HEK293 (cell line): ENCODE measurements at regions not wholly inside any gene's neighbourhood (a gene's known extent, or its start where the extent isn't known, plus 50 kb on each side); places are given as distances from the start of the nearest gene placed in this dataset.

Source experiments
- CTCF ChIA-PET: fragments of 350-600 bp; formaldehyde crosslinking; extraction: SDS; loops from one replicate; lab custom pipeline; 2021; ENCODE audit warnings: antibody characterized with exemption; lab: Yijun Ruan, JAX
- POLR2A ChIA-PET: fragments of 300-600 bp; formaldehyde crosslinking; extraction: SDS; loops from one replicate; lab custom pipeline; 2020; ENCODE audit warnings: antibody characterized with exemption, inconsistent platforms; lab: Yijun Ruan, JAX
- H3K27ac ChIP-seq: fragments of 200-500 bp; sonication (Bioruptor generic); 2 replicates; pipeline ENCODE4 v1.5.1; 2014; ENCODE audit warnings: low read depth, low read length, control low read depth, inconsistent platforms; ENCODE audit errors: extremely low read depth
- H3K36me3 ChIP-seq, 2 experiments: fragments of 200-500 bp in 1 of 2; sonication (Bioruptor generic) in 1 of 2; 1 replicate in 1 of 2; 2 replicates in 1 of 2; pipeline ENCODE4 v1.5.1; 2014 to 2017; ENCODE audit warnings: inconsistent platforms in 2 of 2, low read length in 2 of 2; ENCODE audit not compliant: control insufficient read depth in 2 of 2, insufficient read depth in 1 of 2
- H3K4me1 ChIP-seq: fragments of 200-500 bp; sonication (Bioruptor generic); 2 replicates; pipeline ENCODE4 v1.5.1; 2014; ENCODE audit warnings: mild to moderate bottlenecking, low read length, inconsistent platforms; ENCODE audit not compliant: control insufficient read depth, insufficient read depth
- H3K4me3 ChIP-seq: 2 replicates; pipeline ENCODE4 v1.5.1; 2011; ENCODE audit warnings: low read depth, mild to moderate bottlenecking, control low read depth, low read length, moderate library complexity
- H3K9me3 ChIP-seq: fragments of 200-500 bp; sonication (Bioruptor generic); 2 replicates; pipeline ENCODE4 v1.5.1; 2014; ENCODE audit warnings: low read depth, low read length, inconsistent platforms; ENCODE audit not compliant: control insufficient read depth, insufficient read depth
- CTCF ChIP-seq: fragments of 450-650 bp; formaldehyde crosslinking; IDR thresholded peaks from 2 replicates; pipeline ENCODE4 v1.5.1; 2016; ENCODE audit warnings: missing biosample characterization, missing genetic modification characterization
- ELK4 ChIP-seq: IDR thresholded peaks from 2 replicates; pipeline ENCODE4 v1.6.1; 2011; ENCODE audit warnings: mild to moderate bottlenecking, low read depth, low read length, borderline replicate concordance
- GLI2 ChIP-seq: fragments of 450-650 bp; formaldehyde crosslinking; IDR thresholded peaks from 2 replicates; pipeline ENCODE4; 2017; ENCODE audit warnings: missing biosample characterization, missing genetic modification characterization, low read depth, borderline replicate concordance
- GLIS1 ChIP-seq: fragments of 450-650 bp; formaldehyde crosslinking; IDR thresholded peaks from 2 replicates; pipeline ENCODE4 v1.5.1; 2016; ENCODE audit warnings: missing biosample characterization, missing genetic modification characterization
- RBAK ChIP-seq: fragments of 450-650 bp; formaldehyde crosslinking; IDR thresholded peaks from 2 replicates; pipeline ENCODE4 v1.5.1; 2016; ENCODE audit warnings: missing biosample characterization, missing genetic modification characterization
- SALL2 ChIP-seq: fragments of 450-650 bp; formaldehyde crosslinking; IDR thresholded peaks from 2 replicates; pipeline ENCODE4 v1.5.0; 2017; ENCODE audit warnings: missing biosample characterization, mild to moderate bottlenecking, missing genetic modification characterization, borderline replicate concordance
- ZBTB7A ChIP-seq: fragments of 450-650 bp; formaldehyde crosslinking; IDR thresholded peaks from 2 replicates; pipeline ENCODE4 v1.5.1; 2016; ENCODE audit warnings: low read depth, missing biosample characterization, missing genetic modification characterization
- ZNF292 ChIP-seq: fragments of 450-650 bp; formaldehyde crosslinking; IDR thresholded peaks from 2 replicates; pipeline ENCODE4 v1.5.1; 2016; ENCODE audit warnings: low read depth, missing biosample characterization, missing genetic modification characterization, borderline replicate concordance
- ZNF416 ChIP-seq: fragments of 450-650 bp; formaldehyde crosslinking; IDR thresholded peaks from 2 replicates; pipeline ENCODE4 v1.5.1; 2016; ENCODE audit warnings: missing biosample characterization, missing genetic modification characterization
- ZNF558 ChIP-seq: fragments of 450-650 bp; formaldehyde crosslinking; IDR thresholded peaks from 2 replicates; pipeline ENCODE4 v1.5.1; 2016; ENCODE audit warnings: missing biosample characterization, missing genetic modification characterization
- ZNF560 ChIP-seq: fragments of 450-650 bp; formaldehyde crosslinking; IDR thresholded peaks from 2 replicates; pipeline ENCODE4 v1.5.1; 2017; ENCODE audit warnings: missing biosample characterization, missing genetic modification characterization, borderline replicate concordance
- ZNF580 ChIP-seq: fragments of 450-650 bp; formaldehyde crosslinking; IDR thresholded peaks from 2 replicates; pipeline ENCODE4 v1.5.1; 2016; ENCODE audit warnings: missing biosample characterization, missing genetic modification characterization
- ZNF585B ChIP-seq: fragments of 450-650 bp; formaldehyde crosslinking; IDR thresholded peaks from 2 replicates; pipeline ENCODE4 v1.5.1; 2016; ENCODE audit warnings: missing biosample characterization, missing genetic modification characterization
- ZNF610 ChIP-seq: fragments of 450-650 bp; formaldehyde crosslinking; IDR thresholded peaks from 2 replicates; pipeline ENCODE4 v1.5.1; 2016; ENCODE audit warnings: missing biosample characterization, missing genetic modification characterization, borderline replicate concordance
- ZNF621 ChIP-seq: fragments of 450-650 bp; formaldehyde crosslinking; IDR thresholded peaks from 2 replicates; pipeline ENCODE4 v1.5.1; 2017; ENCODE audit warnings: missing biosample characterization, missing genetic modification characterization
- ZNF704 ChIP-seq: fragments of 450-650 bp; formaldehyde crosslinking; IDR thresholded peaks from 2 replicates; pipeline ENCODE4 v1.5.1; 2016; ENCODE audit warnings: missing biosample characterization, missing genetic modification characterization
- ZNF777 ChIP-seq: fragments of 450-650 bp; formaldehyde crosslinking; IDR thresholded peaks from 2 replicates; pipeline ENCODE4 v1.5.1; 2017; ENCODE audit warnings: missing biosample characterization, missing genetic modification characterization, borderline replicate concordance
- TF ChIP-seq, protein P1 (sequence below): fragments of 450-650 bp; formaldehyde crosslinking; IDR thresholded peaks from 2 replicates; pipeline ENCODE4 v1.5.0; 2017; ENCODE audit warnings: missing biosample characterization, missing genetic modification characterization, borderline replicate concordance
- TF ChIP-seq, protein P2 (sequence below): fragments of 450-650 bp; formaldehyde crosslinking; IDR thresholded peaks from 2 replicates; pipeline ENCODE4 v1.5.1; 2016; ENCODE audit warnings: missing biosample characterization, missing genetic modification characterization
- TF ChIP-seq, protein P3 (sequence below): fragments of 450-650 bp; formaldehyde crosslinking; IDR thresholded peaks from 2 replicates; pipeline ENCODE4 v1.5.1; 2016; ENCODE audit warnings: missing biosample characterization, missing genetic modification characterization, borderline replicate concordance

- CTCF ChIA-PET, result no interaction called here
- TF ChIP-seq ZNF777 (no peak), ZNF292 (tag by site-specific recombination) (no peak), GLIS1 (no peak), GLI2 (tag by site-specific recombination) (no peak), ZNF621 (no peak), CTCF (no peak), ZNF558 (tag by site-specific recombination) (no peak), ELK4 (no peak), ZNF580 (tag by site-specific recombination) (no peak), ZNF610 (tag by site-specific recombination) (no peak), ZNF585B (no peak), ZBTB7A (no peak), SALL2 (tag by site-specific recombination) (no peak), ZNF416 (no peak), ZNF560 (tag by site-specific recombination) (no peak), RBAK (tag by site-specific recombination) (no peak), ZNF704 (tag by site-specific recombination) (no peak)
- TF ChIP-seq, protein P1, sequence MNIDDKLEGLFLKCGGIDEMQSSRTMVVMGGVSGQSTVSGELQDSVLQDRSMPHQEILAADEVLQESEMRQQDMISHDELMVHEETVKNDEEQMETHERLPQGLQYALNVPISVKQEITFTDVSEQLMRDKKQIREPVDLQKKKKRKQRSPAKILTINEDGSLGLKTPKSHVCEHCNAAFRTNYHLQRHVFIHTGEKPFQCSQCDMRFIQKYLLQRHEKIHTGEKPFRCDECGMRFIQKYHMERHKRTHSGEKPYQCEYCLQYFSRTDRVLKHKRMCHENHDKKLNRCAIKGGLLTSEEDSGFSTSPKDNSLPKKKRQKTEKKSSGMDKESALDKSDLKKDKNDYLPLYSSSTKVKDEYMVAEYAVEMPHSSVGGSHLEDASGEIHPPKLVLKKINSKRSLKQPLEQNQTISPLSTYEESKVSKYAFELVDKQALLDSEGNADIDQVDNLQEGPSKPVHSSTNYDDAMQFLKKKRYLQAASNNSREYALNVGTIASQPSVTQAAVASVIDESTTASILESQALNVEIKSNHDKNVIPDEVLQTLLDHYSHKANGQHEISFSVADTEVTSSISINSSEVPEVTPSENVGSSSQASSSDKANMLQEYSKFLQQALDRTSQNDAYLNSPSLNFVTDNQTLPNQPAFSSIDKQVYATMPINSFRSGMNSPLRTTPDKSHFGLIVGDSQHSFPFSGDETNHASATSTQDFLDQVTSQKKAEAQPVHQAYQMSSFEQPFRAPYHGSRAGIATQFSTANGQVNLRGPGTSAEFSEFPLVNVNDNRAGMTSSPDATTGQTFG (tag by site-specific recombination), result no peak
- TF ChIP-seq, protein P2, sequence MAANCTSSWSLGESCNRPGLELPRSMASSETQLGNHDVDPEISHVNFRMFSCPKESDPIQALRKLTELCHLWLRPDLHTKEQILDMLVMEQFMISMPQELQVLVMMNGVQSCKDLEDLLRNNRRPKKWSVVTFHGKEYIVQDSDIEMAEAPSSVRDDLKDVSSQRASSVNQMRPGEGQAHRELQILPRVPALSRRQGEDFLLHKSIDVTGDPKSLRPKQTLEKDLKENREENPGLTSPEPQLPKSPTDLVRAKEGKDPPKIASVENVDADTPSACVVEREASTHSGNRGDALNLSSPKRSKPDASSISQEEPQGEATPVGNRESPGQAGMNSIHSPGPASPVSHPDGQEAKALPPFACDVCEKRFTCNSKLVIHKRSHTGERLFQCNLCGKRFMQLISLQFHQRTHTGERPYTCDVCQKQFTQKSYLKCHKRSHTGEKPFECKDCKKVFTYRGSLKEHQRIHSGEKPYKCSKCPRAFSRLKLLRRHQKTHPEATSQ (tag by site-specific recombination), result no peak
- TF ChIP-seq, protein P3, sequence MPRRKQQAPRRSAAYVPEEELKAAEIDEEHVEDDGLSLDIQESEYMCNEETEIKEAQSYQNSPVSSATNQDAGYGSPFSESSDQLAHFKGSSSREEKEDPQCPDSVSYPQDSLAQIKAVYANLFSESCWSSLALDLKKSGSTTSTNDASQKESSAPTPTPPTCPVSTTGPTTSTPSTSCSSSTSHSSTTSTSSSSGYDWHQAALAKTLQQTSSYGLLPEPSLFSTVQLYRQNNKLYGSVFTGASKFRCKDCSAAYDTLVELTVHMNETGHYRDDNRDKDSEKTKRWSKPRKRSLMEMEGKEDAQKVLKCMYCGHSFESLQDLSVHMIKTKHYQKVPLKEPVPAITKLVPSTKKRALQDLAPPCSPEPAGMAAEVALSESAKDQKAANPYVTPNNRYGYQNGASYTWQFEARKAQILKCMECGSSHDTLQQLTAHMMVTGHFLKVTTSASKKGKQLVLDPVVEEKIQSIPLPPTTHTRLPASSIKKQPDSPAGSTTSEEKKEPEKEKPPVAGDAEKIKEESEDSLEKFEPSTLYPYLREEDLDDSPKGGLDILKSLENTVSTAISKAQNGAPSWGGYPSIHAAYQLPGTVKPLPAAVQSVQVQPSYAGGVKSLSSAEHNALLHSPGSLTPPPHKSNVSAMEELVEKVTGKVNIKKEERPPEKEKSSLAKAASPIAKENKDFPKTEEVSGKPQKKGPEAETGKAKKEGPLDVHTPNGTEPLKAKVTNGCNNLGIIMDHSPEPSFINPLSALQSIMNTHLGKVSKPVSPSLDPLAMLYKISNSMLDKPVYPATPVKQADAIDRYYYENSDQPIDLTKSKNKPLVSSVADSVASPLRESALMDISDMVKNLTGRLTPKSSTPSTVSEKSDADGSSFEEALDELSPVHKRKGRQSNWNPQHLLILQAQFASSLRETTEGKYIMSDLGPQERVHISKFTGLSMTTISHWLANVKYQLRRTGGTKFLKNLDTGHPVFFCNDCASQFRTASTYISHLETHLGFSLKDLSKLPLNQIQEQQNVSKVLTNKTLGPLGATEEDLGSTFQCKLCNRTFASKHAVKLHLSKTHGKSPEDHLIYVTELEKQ (tag by site-specific recombination), result no peak
- TF ChIP-seq, all 188 proteins: peak for 0
- H3K36me3 ChIP-seq, result no peaks in the 10 kb centered on the region
- no peaks in the 10 kb centered on the region for H3K9me3 ChIP-seq
- no peak overlapping the region for H3K27ac ChIP-seq
- H3K4me1 ChIP-seq, result no peaks in the 10 kb centered on the region
- POLR2A ChIA-PET, result no interaction called here
- H3K4me3 ChIP-seq, result no peak overlapping the region
Observed at GRCh38 chr3:6220447-6220846, 640.5 kb upstream of the GRM7 start.
